GM21515 (cell line): ENCODE measurements at regions not wholly inside any gene's neighbourhood (a gene's known extent, or its start where the extent isn't known, plus 50 kb on each side); places are given as distances from the start of the nearest gene placed in this dataset.

Source experiments
- ATAC-seq: cut with Tn5 transposase; IDR thresholded peaks from one replicate; pipeline ENCODE4 v1.9.1; 2021; ENCODE audit not compliant: unreplicated experiment

GRCh38 chr3:159165961-159166360, 364.1 kb downstream of the MFSD1 start:
- no peak for ATAC-seq

- ATAC-seq = no peak
These were observed 365.2 kb downstream of the MFSD1 start for GRCh38 chr3:159166899-159167586.

- ATAC-seq = no peak
These were observed 366.9 kb downstream of the MFSD1 start for GRCh38 chr3:159168788-159169187.

- no peak for ATAC-seq
These were observed 368.0 kb downstream of the MFSD1 start for GRCh38 chr3:159169828-159170227.

GRCh38 chr3:159170436-159171003, 368.7 kb downstream of the MFSD1 start:
- ATAC-seq = no peak

- ATAC-seq = no peak
These were observed 369.5 kb downstream of the MFSD1 start for GRCh38 chr3:159171333-159171732.

- no peak for ATAC-seq
These were observed 370.6 kb downstream of the MFSD1 start for GRCh38 chr3:159172473-159172872.

- ATAC-seq = no peak
These were observed 373.1 kb downstream of the MFSD1 start for GRCh38 chr3:159174715-159175692.

- ATAC-seq = no peak
These were observed 376.5 kb downstream of the MFSD1 start for GRCh38 chr3:159178209-159178897.

- no peak for ATAC-seq
These were observed 381.1 kb downstream of the MFSD1 start for GRCh38 chr3:159182961-159183360.

- ATAC-seq = peak; percentile 85
These were observed 383.7 kb downstream of the MFSD1 start for GRCh38 chr3:159185443-159186050.

- ATAC-seq = peak; percentile 71
These were observed 384.7 kb downstream of the MFSD1 start for GRCh38 chr3:159186581-159186980.

- ATAC-seq = no peak
These were observed 385.4 kb downstream of the MFSD1 start for GRCh38 chr3:159187232-159187631.

GRCh38 chr3:159187706-159188105, 385.9 kb downstream of the MFSD1 start:
- no peak for ATAC-seq

GRCh38 chr3:159189994-159190669, 388.3 kb downstream of the MFSD1 start:
- no peak for ATAC-seq

- ATAC-seq = no peak
These were observed 389.6 kb downstream of the MFSD1 start for GRCh38 chr3:159191447-159191846.

- ATAC-seq = no peak
These were observed 394.5 kb downstream of the MFSD1 start for GRCh38 chr3:159196359-159196758.

GRCh38 chr3:159200176-159200575, 398.3 kb downstream of the MFSD1 start:
- ATAC-seq = no peak

- ATAC-seq = no peak
These were observed 406.2 kb downstream of the MFSD1 start for GRCh38 chr3:159208050-159208449.

GRCh38 chr3:159209459-159209858, 407.6 kb downstream of the MFSD1 start:
- ATAC-seq = no peak
